GM10248 (cell line): ENCODE measurements at regions not wholly inside any gene's neighbourhood (a gene's known extent, or its start where the extent isn't known, plus 50 kb on each side); places are given as distances from the start of the nearest gene placed in this dataset.

Experiments used
- CTCF ChIA-PET: fragments of 300-600 bp; sonication (Branson Sonifier 250); formaldehyde crosslinking; extraction: SDS; loops from one replicate; lab custom pipeline; 2021; ENCODE audit warnings: antibody characterized with exemption; lab: Yijun Ruan, JAX
- POLR2A ChIA-PET: fragments of 350-650 bp; sonication (Branson Sonifier 250); formaldehyde crosslinking; extraction: SDS; loops from one replicate; lab custom pipeline; 2020; ENCODE audit warnings: antibody characterized with exemption; lab: Yijun Ruan, JAX
- DNase-seq: peaks from one replicate; pipeline ENCODE4 v3.0.0; 2012; ENCODE audit errors: extremely low spot score
- CTCF ChIP-seq: IDR thresholded peaks from 2 replicates; pipeline ENCODE4 v1.5.1; 2012; ENCODE audit warnings: mild to moderate bottlenecking, low read depth; ENCODE audit errors: extremely low read depth, missing control alignments, control extremely low read depth

GRCh38 chr11:70646272-70647049, 248.1 kb downstream of the CTTN start:
- no peak for DNase-seq
- ChIA-PET POLR2A (no interaction called here), CTCF (no interaction called here)
- no peak for TF ChIP-seq CTCF

GRCh38 chr11:70647188-70648166, 249.1 kb downstream of the CTTN start:
- CTCF ChIA-PET, result no interaction called here
- no peak for DNase-seq
- POLR2A ChIA-PET, result no interaction called here

GRCh38 chr11:70650075-70650909, 252.0 kb downstream of the CTTN start:
- TF ChIP-seq CTCF, result no peak
- CTCF ChIA-PET, result no interaction called here
- DNase-seq, result peak; percentile 69
- POLR2A ChIA-PET, result no interaction called here

More at GRCh38 chr11:70647188-70648166, 249.1 kb downstream of the CTTN start:
- no peak for TF ChIP-seq CTCF

GRCh38 chr11:70651031-70651430, 252.7 kb downstream of the CTTN start:
- ChIA-PET CTCF (no interaction called here), POLR2A (no interaction called here)
- no peak for TF ChIP-seq CTCF
- DNase-seq, result no peak

- ChIA-PET CTCF (no interaction called here), POLR2A (no interaction called here)
- no peak for DNase-seq
- no peak for TF ChIP-seq CTCF
These were observed 255.7 kb downstream of the CTTN start for GRCh38 chr11:70654016-70654415.

GRCh38 chr11:70655816-70656215, 257.5 kb downstream of the CTTN start:
- POLR2A ChIA-PET, result no interaction called here
- no peak for DNase-seq
- CTCF ChIA-PET, result no interaction called here
- TF ChIP-seq CTCF, result no peak
